Neural cell (in vitro differentiated cells): ENCODE measurements at regions not wholly inside any gene's neighbourhood (a gene's known extent, or its start where the extent isn't known, plus 50 kb on each side); places are given as distances from the start of the nearest gene placed in this dataset.

Experiments used
- H2AFZ ChIP-seq: fragments of 200-600, 300-800 bp; sonication (generic), shearing (Covaris generic); 2 replicates; pipeline ENCODE4 v1.6.0; 2014; ENCODE audit warnings: low read depth, mild to moderate bottlenecking, antibody characterized with exemption, low read length, moderate library complexity
- H3F3A ChIP-seq: fragments of 200-600 bp; shearing (Covaris generic); 2 replicates; pipeline ENCODE4 v1.6.1; 2016; ENCODE audit warnings: mild to moderate bottlenecking, moderate library complexity, mixed read lengths, antibody characterized with exemption, low read length; ENCODE audit not compliant: insufficient read depth, poor library complexity, severe bottlenecking
- H3K27ac ChIP-seq: fragments of 200-600, 300-800 bp; sonication (generic), shearing (Covaris generic); 2 replicates; pipeline ENCODE4 v1.5.1; 2014; ENCODE audit warnings: mild to moderate bottlenecking, low read length, moderate library complexity
- H3K27me3 ChIP-seq: fragments of 300-800, 200-600 bp; sonication (generic), shearing (Covaris generic); 2 replicates; pipeline ENCODE4 v1.6.0; 2014; ENCODE audit warnings: mild to moderate bottlenecking, low read depth, low read length, moderate library complexity; ENCODE audit not compliant: insufficient read depth
- H3K36me3 ChIP-seq: fragments of 300-800, 200-600 bp; sonication (generic), shearing (Covaris generic); 2 replicates; pipeline ENCODE4 v1.5.1; 2014; ENCODE audit warnings: mild to moderate bottlenecking, antibody characterized with exemption, low read length, moderate library complexity; ENCODE audit not compliant: insufficient read depth
- H3K4me2 ChIP-seq: fragments of 300-800, 200-600 bp; sonication (generic), shearing (Covaris generic); 2 replicates; pipeline ENCODE4 v1.6.0; 2014; ENCODE audit warnings: mild to moderate bottlenecking, low read length
- H3K4me3 ChIP-seq: fragments of 300-800, 200-600 bp; sonication (generic), shearing (Covaris generic); 2 replicates; pipeline ENCODE4 v1.5.1; 2014; ENCODE audit warnings: mild to moderate bottlenecking, low read length, moderate library complexity
- H3K79me2 ChIP-seq: fragments of 200-600 bp; shearing (Covaris generic); replicated peaks from 2 replicates; pipeline ENCODE4 v1.6.0; 2014; ENCODE audit warnings: mild to moderate bottlenecking, low read length, moderate library complexity; ENCODE audit not compliant: insufficient read depth
- H3K9ac ChIP-seq: fragments of 300-800, 200-600 bp; sonication (generic), shearing (Covaris generic); 2 replicates; pipeline ENCODE4 v1.6.1; 2016; ENCODE audit warnings: mild to moderate bottlenecking, low read length, mixed read lengths
- H3K9me2 ChIP-seq: fragments of 200-600 bp; shearing (Covaris generic); 2 replicates; pipeline ENCODE4 v1.6.1; 2016; ENCODE audit warnings: mild to moderate bottlenecking, low read length, mixed read lengths; ENCODE audit not compliant: insufficient read depth
- H3K9me3 ChIP-seq: fragments of 200-600, 300-800 bp; sonication (generic), shearing (Covaris generic); 2 replicates; pipeline ENCODE4 v1.6.1; 2016; ENCODE audit warnings: mild to moderate bottlenecking, mixed run types, low read length, moderate library complexity, mixed read lengths
- H4K20me1 ChIP-seq: fragments of 200-600 bp; shearing (Covaris generic); 2 replicates; pipeline ENCODE4 v1.6.1; 2016; ENCODE audit warnings: mild to moderate bottlenecking, mixed run types; ENCODE audit not compliant: insufficient read depth
- CTCF ChIP-seq: fragments of 450-650 bp; IDR thresholded peaks from 2 replicates; pipeline ENCODE4 v1.5.1; 2014; ENCODE audit warnings: antibody characterized with exemption, mild to moderate bottlenecking, moderate library complexity; ENCODE audit not compliant: poor library complexity, severe bottlenecking
- EP300 ChIP-seq: fragments of 450-650 bp; conservative IDR thresholded peaks from 2 replicates; pipeline ENCODE4 v1.6.1; 2014; ENCODE audit warnings: antibody characterized with exemption, mild to moderate bottlenecking, moderate library complexity; ENCODE audit not compliant: poor library complexity, severe bottlenecking
- EZH2 ChIP-seq: fragments of 200-600, 300-800 bp; shearing (Covaris generic), sonication (generic); IDR thresholded peaks from 2 replicates; pipeline ENCODE4 v1.6.1; 2014; ENCODE audit warnings: antibody characterized with exemption, low read length, borderline replicate concordance, mild to moderate bottlenecking; ENCODE audit not compliant: insufficient read depth, poor library complexity, severe bottlenecking
- MXI1 ChIP-seq: fragments of 450-650 bp; conservative IDR thresholded peaks from 2 replicates; pipeline ENCODE4 v1.6.1; 2014; ENCODE audit warnings: antibody characterized with exemption, mild to moderate bottlenecking; ENCODE audit not compliant: poor library complexity, severe bottlenecking
- POLR2AphosphoS5 ChIP-seq: IDR thresholded peaks from 2 replicates; pipeline ENCODE4 v1.6.1; 2012
- RAD21 ChIP-seq: fragments of 450-650 bp; conservative IDR thresholded peaks from 2 replicates; pipeline ENCODE4 v1.6.1; 2014; ENCODE audit warnings: antibody characterized with exemption, mild to moderate bottlenecking, moderate library complexity
- SMC3 ChIP-seq: fragments of 450-650 bp; conservative IDR thresholded peaks from 2 replicates; pipeline ENCODE4 v1.6.1; 2014; ENCODE audit warnings: antibody characterized with exemption, mild to moderate bottlenecking, moderate library complexity; ENCODE audit not compliant: poor library complexity
- TAF1 ChIP-seq: IDR thresholded peaks from 2 replicates; pipeline ENCODE4 v1.6.1; 2012; ENCODE audit warnings: low read depth
- TF ChIP-seq, protein P1 (sequence below): IDR thresholded peaks from 2 replicates; pipeline ENCODE4 v1.6.1; 2012; ENCODE audit warnings: borderline replicate concordance

DNA sequence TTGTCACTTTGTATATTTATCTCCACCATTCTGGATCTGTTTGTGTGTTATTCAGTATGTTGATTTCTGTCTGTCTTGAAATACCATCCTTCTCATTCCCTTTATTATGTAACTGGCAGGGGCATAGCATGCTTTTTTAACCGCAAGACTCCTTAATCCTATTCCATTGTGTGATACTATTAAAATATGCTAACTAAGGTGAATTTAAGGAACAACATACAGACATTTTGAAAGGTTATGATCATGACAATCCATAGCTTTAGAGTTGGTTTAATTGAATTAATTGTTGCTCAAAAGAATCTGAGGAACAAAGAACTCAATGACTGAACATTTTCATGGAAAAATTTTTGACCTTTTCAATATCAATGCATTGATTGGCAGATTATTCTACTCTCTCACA is 677.3 kb upstream of the ROBO1 start:
- Histone ChIP-seq H3K9me2 (no peaks in the 10 kb centered on the region), H3K36me3 (no peaks in the 10 kb centered on the region), H3K4me2 (no peak overlapping the region), H3K9ac (no peak overlapping the region), H3K27me3 (no peaks in the 10 kb centered on the region), H3K79me2 (no peaks in the 10 kb centered on the region), H4K20me1 (no peaks in the 10 kb centered on the region), H3F3A (no peaks in the 10 kb centered on the region), H2AFZ (no peak overlapping the region), H3K27ac (no peak overlapping the region), H3K9me3 (no peaks in the 10 kb centered on the region), H3K4me3 (no peak overlapping the region)
- no peak for TF ChIP-seq EZH2
- TF ChIP-seq RAD21, result no peak
- TF ChIP-seq CTCF, result no peak
- TF ChIP-seq SMC3, result no peak
- TF ChIP-seq EP300, result no peak
- no peak for TF ChIP-seq POLR2AphosphoS5
- TF ChIP-seq, protein P1, sequence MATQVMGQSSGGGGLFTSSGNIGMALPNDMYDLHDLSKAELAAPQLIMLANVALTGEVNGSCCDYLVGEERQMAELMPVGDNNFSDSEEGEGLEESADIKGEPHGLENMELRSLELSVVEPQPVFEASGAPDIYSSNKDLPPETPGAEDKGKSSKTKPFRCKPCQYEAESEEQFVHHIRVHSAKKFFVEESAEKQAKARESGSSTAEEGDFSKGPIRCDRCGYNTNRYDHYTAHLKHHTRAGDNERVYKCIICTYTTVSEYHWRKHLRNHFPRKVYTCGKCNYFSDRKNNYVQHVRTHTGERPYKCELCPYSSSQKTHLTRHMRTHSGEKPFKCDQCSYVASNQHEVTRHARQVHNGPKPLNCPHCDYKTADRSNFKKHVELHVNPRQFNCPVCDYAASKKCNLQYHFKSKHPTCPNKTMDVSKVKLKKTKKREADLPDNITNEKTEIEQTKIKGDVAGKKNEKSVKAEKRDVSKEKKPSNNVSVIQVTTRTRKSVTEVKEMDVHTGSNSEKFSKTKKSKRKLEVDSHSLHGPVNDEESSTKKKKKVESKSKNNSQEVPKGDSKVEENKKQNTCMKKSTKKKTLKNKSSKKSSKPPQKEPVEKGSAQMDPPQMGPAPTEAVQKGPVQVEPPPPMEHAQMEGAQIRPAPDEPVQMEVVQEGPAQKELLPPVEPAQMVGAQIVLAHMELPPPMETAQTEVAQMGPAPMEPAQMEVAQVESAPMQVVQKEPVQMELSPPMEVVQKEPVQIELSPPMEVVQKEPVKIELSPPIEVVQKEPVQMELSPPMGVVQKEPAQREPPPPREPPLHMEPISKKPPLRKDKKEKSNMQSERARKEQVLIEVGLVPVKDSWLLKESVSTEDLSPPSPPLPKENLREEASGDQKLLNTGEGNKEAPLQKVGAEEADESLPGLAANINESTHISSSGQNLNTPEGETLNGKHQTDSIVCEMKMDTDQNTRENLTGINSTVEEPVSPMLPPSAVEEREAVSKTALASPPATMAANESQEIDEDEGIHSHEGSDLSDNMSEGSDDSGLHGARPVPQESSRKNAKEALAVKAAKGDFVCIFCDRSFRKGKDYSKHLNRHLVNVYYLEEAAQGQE, result no peak
- TF ChIP-seq TAF1, result no peak
- TF ChIP-seq MXI1, result no peak

GRCh38 chr3:80439490-80439889 is 671.7 kb upstream of the ROBO1 start:
- Histone ChIP-seq H3K27me3 (no peaks in the 10 kb centered on the region), H3K9me2 (no peaks in the 10 kb centered on the region), H3K4me2 (no peak overlapping the region), H3K9me3 (no peaks in the 10 kb centered on the region), H3K4me3 (no peak overlapping the region), H2AFZ (no peak overlapping the region), H3K79me2 (no peaks in the 10 kb centered on the region), H3K36me3 (no peaks in the 10 kb centered on the region), H4K20me1 (no peaks in the 10 kb centered on the region), H3F3A (no peaks in the 10 kb centered on the region), H3K27ac (no peak overlapping the region), H3K9ac (no peak overlapping the region)
- TF ChIP-seq CTCF (no peak), EP300 (peak; percentile 45)
